NCI-H2029 (cell line): ENCODE measurements at regions not wholly inside any gene's neighbourhood (a gene's known extent, or its start where the extent isn't known, plus 50 kb on each side); places are given as distances from the start of the nearest gene placed in this dataset.
"Not testable (repeated sequence)": the region's sequence is repeated elsewhere in the genome, so short reads cannot be mapped to it uniquely, and the experiment has no call there.

Source experiments
- DNase-seq: peaks from one replicate; lab custom pipeline; 2025; lab: John Stamatoyannopoulos, UW

DNA sequence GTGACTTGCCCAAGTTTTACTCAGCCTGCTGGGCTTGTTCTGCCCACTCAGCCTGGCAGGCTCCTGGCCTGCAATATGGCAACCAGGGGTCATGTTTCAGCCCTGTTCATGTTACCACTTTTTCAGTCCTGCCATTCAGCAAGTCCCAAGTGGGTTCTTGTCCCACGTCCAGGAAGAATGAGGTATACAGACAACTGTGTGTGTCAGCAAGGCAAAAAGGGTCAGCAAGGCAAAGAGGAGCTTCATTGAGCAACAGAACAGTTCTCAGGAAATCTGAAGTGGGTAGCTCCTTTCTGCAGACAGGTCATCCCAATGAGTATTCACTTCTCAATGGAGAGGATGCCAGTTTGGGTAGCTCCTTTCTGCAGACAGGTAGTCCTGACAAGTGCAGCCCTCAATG lies 1233.3 kb upstream of the B3GALT2 start:
- DNase-seq = no peak

- no peak for DNase-seq
Measured at GRCh38 chr1:194410756-194411155, 1224.3 kb upstream of the B3GALT2 start.

DNA sequence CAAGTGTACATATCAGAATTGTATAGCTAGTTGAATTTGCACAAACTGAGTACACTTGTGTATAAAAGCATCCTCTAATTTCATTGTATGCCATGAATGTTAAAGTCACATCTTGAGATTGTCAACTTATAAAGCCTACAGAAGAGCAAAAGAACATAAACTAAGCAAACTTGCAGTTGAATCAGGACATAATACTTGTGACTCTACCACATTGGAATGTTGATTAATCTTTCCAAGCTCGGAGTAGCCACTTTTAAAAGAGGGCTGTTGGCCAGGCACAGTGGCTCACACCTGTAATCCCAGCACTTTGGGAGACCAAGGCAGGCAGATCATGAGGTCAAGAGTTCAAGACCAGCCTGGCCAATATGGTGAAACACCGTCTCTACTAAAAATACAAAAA lies 1220.8 kb upstream of the B3GALT2 start:
- DNase-seq = not testable (repeated sequence)

- DNase-seq = no peak
Measured at GRCh38 chr1:194394676-194395075, 1208.3 kb upstream of the B3GALT2 start.

DNA sequence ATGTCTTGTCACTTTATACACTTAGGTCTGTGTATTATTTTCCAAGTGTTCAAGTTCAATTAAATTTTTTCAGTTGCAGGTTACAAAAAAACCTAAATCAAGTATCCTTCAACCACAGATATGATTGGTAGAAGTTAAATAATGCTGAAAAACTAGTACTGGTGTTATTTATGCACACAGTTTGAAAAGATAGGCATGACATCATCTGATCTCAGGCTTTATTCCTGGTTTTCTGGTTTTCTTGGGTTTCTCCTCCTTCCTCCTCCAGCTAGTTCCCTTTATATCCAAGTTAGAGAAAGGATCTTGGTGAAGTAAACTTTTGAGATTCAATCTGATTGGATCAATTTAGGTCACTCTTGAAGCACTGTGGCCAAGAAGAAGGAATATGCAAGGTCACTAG lies 1201.1 kb upstream of the B3GALT2 start:
- no peak for DNase-seq

- no peak for DNase-seq
Measured at GRCh38 chr1:194378517-194378916, 1192.1 kb upstream of the B3GALT2 start.

GRCh38 chr1:194374649-194375048 lies 1188.2 kb upstream of the B3GALT2 start:
- no peak for DNase-seq

- DNase-seq = no peak
Measured at GRCh38 chr1:194372266-194372665, 1185.9 kb upstream of the B3GALT2 start.

DNA sequence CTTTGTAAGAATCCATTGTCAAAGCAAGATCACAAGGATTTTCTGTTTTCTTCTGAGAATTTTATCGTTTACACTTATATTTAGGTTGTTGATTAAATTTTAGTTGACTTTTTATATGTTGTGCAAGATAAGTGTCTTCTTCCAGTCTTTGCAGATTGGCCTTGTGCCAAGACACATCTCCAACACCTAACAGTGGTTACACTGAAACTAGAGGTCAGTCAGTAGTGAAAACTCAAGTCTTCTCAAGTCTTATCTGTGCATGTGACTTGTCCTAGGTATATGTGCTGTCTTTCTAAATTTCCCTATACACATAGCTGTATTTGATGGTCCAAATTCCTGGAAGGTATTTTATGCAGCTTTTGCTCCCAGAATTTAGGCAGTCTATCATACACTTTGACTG lies 1183.2 kb upstream of the B3GALT2 start:
- DNase-seq = no peak

DNA sequence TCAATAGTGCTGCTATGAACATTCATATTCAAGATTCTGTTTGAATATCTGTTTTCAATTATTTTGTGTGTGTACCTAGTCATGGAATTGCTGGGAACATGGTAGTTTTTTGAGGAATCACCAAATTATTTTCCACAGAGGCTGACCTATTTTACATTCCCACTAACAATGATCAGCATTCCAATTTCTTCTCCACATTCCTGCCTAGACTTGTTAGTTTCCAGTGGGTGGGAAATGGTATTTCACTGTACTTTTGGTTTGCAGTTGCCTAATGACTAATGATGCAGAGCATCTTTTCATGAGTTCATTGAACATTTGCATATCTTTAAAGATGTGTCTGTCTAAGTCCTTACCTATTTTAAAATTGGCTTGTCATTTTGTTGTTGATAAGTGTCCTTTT lies 1182.6 kb upstream of the B3GALT2 start:
- no peak for DNase-seq

GRCh38 chr1:194367121-194367520 lies 1180.7 kb upstream of the B3GALT2 start:
- no peak for DNase-seq

GRCh38 chr1:194366705-194367104 lies 1180.3 kb upstream of the B3GALT2 start:
- DNase-seq = no peak

DNA sequence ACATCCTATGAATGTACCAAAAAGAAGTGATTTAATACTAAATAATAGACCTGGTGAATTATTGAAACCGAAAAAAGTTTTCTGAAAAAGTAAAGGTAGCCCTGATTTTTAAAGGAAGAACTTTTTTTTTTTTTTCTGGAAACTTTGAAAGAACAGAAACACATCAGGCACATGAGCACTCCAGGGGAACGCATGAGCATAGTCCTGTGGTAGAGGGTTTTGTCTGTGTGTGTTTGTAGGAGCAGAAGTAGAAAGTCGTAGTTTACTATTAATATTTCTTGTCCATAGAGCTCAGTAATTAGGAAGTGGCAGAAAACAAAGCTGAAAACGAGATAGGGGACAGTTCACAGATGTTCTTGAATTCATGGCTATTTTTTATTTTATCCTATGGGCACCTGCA lies 1175.9 kb upstream of the B3GALT2 start:
- DNase-seq = no peak

DNA sequence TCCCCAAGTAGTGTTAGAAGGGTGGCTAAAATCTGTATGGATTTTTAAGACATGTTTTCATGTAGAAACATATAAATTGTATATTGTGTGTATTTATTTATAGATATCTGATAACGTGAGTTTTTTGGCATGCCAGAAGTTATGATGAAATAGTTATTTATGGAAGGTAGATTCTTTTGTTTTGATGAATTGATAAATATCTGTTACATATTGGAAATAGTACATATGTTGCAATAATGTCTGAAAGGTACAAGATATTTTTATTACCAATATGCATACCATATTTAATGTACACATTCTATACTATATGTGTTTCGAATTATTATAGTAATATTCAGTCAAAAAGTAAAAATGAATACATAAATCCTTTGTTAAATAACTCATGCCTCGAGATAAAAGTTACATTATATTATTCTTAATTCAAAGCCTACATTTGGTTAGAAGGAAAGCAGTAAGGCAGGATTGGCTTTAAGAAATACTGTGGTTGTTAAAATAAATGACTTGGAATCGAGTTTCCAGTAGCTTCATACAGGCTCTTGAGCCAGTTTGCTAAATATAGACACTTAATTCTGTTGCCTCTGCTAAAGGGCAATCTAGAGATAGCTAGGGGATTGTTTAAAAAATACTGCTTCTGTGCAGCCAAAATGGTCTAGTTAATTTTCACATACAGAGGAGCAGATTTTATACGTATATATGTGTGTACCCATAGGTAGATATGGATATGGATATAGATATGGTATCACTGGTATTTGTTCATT lies 1175.1 kb upstream of the B3GALT2 start:
- DNase-seq = no peak

DNA sequence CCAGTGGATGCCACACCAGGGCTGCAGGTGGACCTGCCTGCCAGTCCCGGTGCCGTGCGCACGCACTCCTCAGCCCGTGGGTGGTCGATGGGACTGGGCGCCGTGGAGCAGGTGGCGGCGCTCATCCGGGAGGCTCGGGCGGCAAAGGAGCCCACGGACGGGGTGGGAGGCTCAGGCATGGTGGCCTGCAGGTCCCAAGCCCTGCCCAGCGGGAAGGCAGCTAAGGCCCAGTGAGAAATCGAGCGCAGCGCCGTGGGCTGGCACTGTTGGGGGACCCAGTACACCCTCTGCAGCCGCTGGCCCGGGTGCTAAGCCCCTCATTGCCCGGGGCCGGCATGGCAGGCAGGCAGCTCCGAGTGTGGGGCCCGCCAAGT lies 1171.8 kb upstream of the B3GALT2 start:
- DNase-seq = no peak

GRCh38 chr1:194357573-194358207 lies 1171.3 kb upstream of the B3GALT2 start:
- DNase-seq = not testable (repeated sequence)

GRCh38 chr1:194355488-194356106 lies 1169.2 kb upstream of the B3GALT2 start:
- no peak for DNase-seq

GRCh38 chr1:194353121-194353520 lies 1166.7 kb upstream of the B3GALT2 start:
- DNase-seq = no peak

DNA sequence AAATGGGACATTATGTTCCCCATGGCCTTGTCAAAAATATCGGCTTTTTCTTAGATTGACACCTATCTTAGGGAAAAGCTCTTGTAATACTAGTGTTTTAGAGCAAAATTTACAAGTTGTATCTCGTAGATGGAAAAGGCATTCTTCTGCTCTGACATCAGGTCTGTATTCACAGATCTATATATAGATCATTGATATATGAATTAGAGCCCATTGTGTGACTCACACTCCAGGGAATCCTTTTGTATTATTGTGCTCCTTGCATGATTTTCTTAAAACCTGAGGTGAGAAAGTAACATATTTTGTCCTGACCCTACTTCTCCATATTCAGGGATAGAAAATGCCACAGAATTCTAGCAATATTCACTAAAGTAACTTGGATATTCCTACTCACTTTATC lies 1160.8 kb upstream of the B3GALT2 start:
- DNase-seq = no peak

GRCh38 chr1:194342484-194343262 lies 1156.3 kb upstream of the B3GALT2 start:
- no peak for DNase-seq

DNA sequence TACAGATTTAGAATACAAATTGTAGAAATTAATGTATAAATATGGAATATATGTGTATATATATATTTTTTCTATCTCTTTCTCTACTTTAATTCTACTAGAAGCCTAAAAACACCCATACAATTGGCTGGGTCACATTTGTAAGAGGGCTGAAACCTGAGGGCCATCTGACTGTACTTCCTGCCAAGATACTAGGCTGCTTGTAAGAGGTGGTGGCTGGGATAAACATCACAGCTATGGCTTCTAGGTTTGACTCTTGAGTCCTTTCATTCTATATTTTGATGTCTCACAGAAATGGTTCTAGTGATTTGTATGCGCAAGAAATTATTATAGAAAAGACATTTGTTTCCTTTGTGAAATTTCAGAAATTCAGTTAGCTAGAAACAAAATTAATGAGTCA lies 1155.2 kb upstream of the B3GALT2 start:
- DNase-seq = no peak

DNA sequence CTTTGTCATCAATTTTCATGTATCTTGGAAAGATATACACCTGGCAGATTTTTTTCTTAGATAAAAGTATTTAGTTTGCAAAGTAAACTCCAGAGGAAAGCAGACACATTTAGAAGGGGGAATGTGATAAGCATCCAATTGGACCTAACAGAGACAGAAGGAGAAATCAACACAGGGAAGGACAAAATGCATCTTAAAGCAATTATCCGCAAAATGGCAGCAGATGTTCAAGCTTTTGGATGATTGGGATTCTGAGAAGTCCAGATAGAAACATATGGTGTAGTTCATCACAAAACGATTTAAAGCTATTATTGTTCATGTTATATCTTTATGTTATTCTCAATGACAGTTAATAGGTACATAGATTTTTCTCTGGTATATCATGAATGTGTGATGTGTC lies 1153.1 kb upstream of the B3GALT2 start:
- no peak for DNase-seq
